HG02884 (cell line): ENCODE measurements at regions not wholly inside any gene's neighbourhood (a gene's known extent, or its start where the extent isn't known, plus 50 kb on each side); places are given as distances from the start of the nearest gene placed in this dataset.

Source experiments
- ATAC-seq: cut with Tn5 transposase; IDR thresholded peaks from one replicate; pipeline ENCODE4 v1.9.1; 2021; ENCODE audit warnings: mild to moderate bottlenecking, moderate library complexity; ENCODE audit not compliant: unreplicated experiment

GRCh38 chr11:97966901-97967300 lies 1053.8 kb upstream of the CNTN5 start:
- no peak for ATAC-seq

- no peak for ATAC-seq
Observed at GRCh38 chr11:97968071-97968470, 1052.7 kb upstream of the CNTN5 start.

GRCh38 chr11:97972731-97973130 lies 1048.0 kb upstream of the CNTN5 start:
- no peak for ATAC-seq

GRCh38 chr11:97973352-97973857 lies 1047.3 kb upstream of the CNTN5 start:
- ATAC-seq: no peak

GRCh38 chr11:97974798-97975498 lies 1045.8 kb upstream of the CNTN5 start:
- no peak for ATAC-seq

- ATAC-seq: no peak
Observed at GRCh38 chr11:97977726-97978125, 1043.0 kb upstream of the CNTN5 start.

- ATAC-seq: no peak
Observed at GRCh38 chr11:97979741-97980140, 1041.0 kb upstream of the CNTN5 start.

GRCh38 chr11:97982512-97982911 lies 1038.2 kb upstream of the CNTN5 start:
- ATAC-seq: no peak

- no peak for ATAC-seq
Observed at GRCh38 chr11:97989121-97989520, 1031.6 kb upstream of the CNTN5 start.

- no peak for ATAC-seq
Observed at GRCh38 chr11:97990162-97990920, 1030.4 kb upstream of the CNTN5 start.

- ATAC-seq: no peak
Observed at GRCh38 chr11:97993562-97993961, 1027.2 kb upstream of the CNTN5 start.

- no peak for ATAC-seq
Observed at GRCh38 chr11:97995874-97996273, 1024.9 kb upstream of the CNTN5 start.

GRCh38 chr11:97996762-97997161 lies 1024.0 kb upstream of the CNTN5 start:
- ATAC-seq: no peak

GRCh38 chr11:98003606-98004371 lies 1017.0 kb upstream of the CNTN5 start:
- ATAC-seq: no peak

GRCh38 chr11:98007072-98007471 lies 1013.7 kb upstream of the CNTN5 start:
- ATAC-seq: no peak

GRCh38 chr11:98027652-98028051 lies 993.1 kb upstream of the CNTN5 start:
- ATAC-seq: no peak

- no peak for ATAC-seq
Observed at GRCh38 chr11:98029832-98030231, 990.9 kb upstream of the CNTN5 start.

- no peak for ATAC-seq
Observed at GRCh38 chr11:98036810-98037209, 983.9 kb upstream of the CNTN5 start.

- no peak for ATAC-seq
Observed at GRCh38 chr11:98040061-98040808, 980.5 kb upstream of the CNTN5 start.

GRCh38 chr11:98047647-98048046 lies 973.1 kb upstream of the CNTN5 start:
- ATAC-seq: no peak

GRCh38 chr11:98053851-98054250 lies 966.9 kb upstream of the CNTN5 start:
- no peak for ATAC-seq
